Small intestine (tissue), 7 donors: ENCODE measurements at regions not wholly inside any gene's neighbourhood (a gene's known extent, or its start where the extent isn't known, plus 50 kb on each side); places are given as distances from the start of the nearest gene placed in this dataset.

Source experiments
- DNase-seq, 2 donors: peaks; one replicate each; pipeline versions ENCODE4 v3.0.0 to v3.0.0-alpha.2; 2013
- FAIRE-seq: peaks from 2 replicates; lab custom pipeline; 2012; peaks lifted over from hg19 to GRCh38; lab: Jason Lieb, UNC
- H3K27ac ChIP-seq, 3 donors: one replicate each; pipeline ENCODE4 v1.5.1; 2013; ENCODE audit warnings: low read length in 2 of 3, mild to moderate bottlenecking in 2 of 3, control low read depth in 1 of 3, inconsistent platforms in 1 of 3, low read depth in 1 of 3, moderate library complexity in 1 of 3
- H3K27me3 ChIP-seq, 3 donors: one replicate each; pipeline ENCODE4 v1.6.1; 2013; ENCODE audit warnings: low read length in 3 of 3, inconsistent platforms in 1 of 3; ENCODE audit not compliant: control insufficient read depth in 3 of 3, insufficient read depth in 3 of 3
- H3K36me3 ChIP-seq, 3 donors: one replicate each; pipeline ENCODE4 v1.6.1; 2013; ENCODE audit warnings: low read length in 3 of 3, inconsistent platforms in 1 of 3, low read depth in 1 of 3, mild to moderate bottlenecking in 1 of 3, moderate library complexity in 1 of 3; ENCODE audit not compliant: control insufficient read depth in 3 of 3, insufficient read depth in 2 of 3
- H3K4me1 ChIP-seq, 3 donors: one replicate each; pipeline ENCODE4 v1.6.1; 2013; ENCODE audit warnings: low read length in 2 of 3, inconsistent platforms in 1 of 3, low read depth in 1 of 3, mild to moderate bottlenecking in 1 of 3, moderate library complexity in 1 of 3; ENCODE audit not compliant: control insufficient read depth in 3 of 3, insufficient read depth in 2 of 3
- H3K4me3 ChIP-seq, 3 donors: one replicate each; pipeline ENCODE4 v1.5.1; 2013; ENCODE audit warnings: low read length in 3 of 3, control low read depth in 1 of 3, inconsistent platforms in 1 of 3, low read depth in 1 of 3, mild to moderate bottlenecking in 1 of 3, moderate library complexity in 1 of 3
- H3K9me3 ChIP-seq, 2 donors: one replicate each; pipeline ENCODE4 v1.6.1; 2013; ENCODE audit warnings: low read depth in 1 of 2, low read length in 1 of 2; ENCODE audit not compliant: control insufficient read depth in 2 of 2, insufficient read depth in 1 of 2
- WGBS, 3 donors: extraction: QIAGEN DNeasy Blood & Tissue Kit; methylation state at CpG; one replicate each; pipeline ENCODE4 v1.1.7; 2013; 5-methylcytosine and 5-hydroxymethylcytosine counted together
- donor health status: healthy with polysubstance abuse.
- donor health status: control.
- donor health status: control.
- donor health status: Bipolar disorder and iron deficiency.
- donor health status: healthy.

DNA sequence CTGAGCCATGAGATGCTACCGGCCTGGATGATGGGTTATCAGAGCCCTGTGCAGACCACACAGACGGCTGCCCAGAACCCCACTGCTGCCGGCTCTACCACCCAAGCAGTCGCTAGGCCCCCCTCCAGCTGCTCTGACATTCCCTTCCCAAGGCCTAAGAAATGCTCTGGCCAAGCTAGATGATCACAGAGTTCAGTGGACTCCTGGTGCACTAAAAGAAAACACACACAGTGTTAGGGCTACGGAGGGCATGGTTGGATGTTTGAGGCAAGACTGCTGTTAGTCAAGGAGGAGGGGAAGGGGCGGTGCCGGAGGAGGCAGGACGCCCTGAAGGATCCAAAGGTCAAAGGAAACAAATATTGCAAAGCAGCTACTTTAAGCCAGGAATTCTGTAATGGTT lies 174.5 kb downstream of the MYCN start:
- no peaks in the 10 kb centered on the region for H3K36me3 ChIP-seq
- no peak for FAIRE-seq
- 35 to 54% (median 52%) methylated on average over 8 of the region's 8 CpGs for WGBS, 3 donors
- H3K27me3 ChIP-seq, result no peaks in the 10 kb centered on the region
- DNase-seq, result peak; percentile 91 to 94
- H3K4me3 ChIP-seq, result no peak overlapping the region
- peaks cover 3 to 24% (median 7%) of the 10 kb centered on the region in 3 donors for H3K4me1 ChIP-seq
- no peaks in the 10 kb centered on the region for H3K9me3 ChIP-seq
- H3K27ac ChIP-seq, result peak overlapping the region; percentile 44 to 84 (median 50)

DNA sequence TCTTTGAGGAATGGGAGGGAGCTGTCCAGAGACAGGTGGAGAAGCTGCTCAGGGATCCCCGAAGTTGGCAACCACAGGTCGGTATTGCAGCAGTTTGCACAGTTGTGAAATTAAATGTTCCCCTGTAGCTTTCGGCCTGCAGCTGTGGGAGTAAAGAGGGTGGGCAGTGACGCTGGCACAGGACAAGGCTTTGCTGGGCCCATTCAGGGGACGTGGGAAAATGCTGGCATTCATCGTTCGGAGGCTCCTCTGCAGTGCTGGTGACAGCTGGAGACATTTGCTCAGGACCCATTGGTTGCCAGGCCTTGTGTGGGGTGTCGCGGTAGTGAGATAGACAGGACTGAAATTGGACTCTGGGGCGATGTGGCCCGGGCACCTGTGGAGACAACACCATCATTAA lies 173.7 kb downstream of the MYCN start:
- H3K27me3 ChIP-seq, result no peaks in the 10 kb centered on the region
- FAIRE-seq (no peak), DNase-seq (no peak)
- no peaks in the 10 kb centered on the region for H3K36me3 ChIP-seq
- WGBS, 3 donors, result 78 to 86% (median 83%) methylated on average over 11 of the region's 11 CpGs
- H3K9me3 ChIP-seq, result no peaks in the 10 kb centered on the region
- no peak overlapping the region for H3K4me3 ChIP-seq
- peak overlapping the region in 1 of 3 donors; percentile 84 for H3K27ac ChIP-seq
- peaks cover 3 to 25% (median 7%) of the 10 kb centered on the region in 3 donors for H3K4me1 ChIP-seq

DNA sequence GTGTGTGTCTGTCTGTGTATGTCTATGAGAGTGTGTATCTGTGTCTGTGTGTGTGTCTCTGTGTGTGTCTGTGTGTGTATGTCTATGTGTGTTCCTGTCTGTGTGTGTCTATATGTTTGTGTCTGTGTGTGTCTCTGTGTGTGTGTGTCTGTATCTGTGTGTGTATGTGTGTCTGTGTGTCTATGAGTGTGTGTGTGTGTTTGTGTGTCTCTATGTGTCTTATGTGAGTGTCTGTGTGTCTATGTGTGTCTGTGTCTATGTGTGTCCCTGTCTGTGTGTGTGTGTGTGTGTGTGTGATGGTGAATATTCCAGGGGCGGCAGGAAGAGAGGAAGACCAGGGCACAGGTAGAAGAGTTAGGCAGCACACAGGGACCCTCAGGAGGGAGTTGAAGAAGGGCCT lies 173.2 kb downstream of the MYCN start:
- H3K27me3 ChIP-seq, result no peaks in the 10 kb centered on the region
- FAIRE-seq, result no peak
- 93 to 100% (median 100%) methylated on average over 1 of the region's 1 CpG for WGBS, 3 donors
- no peaks in the 10 kb centered on the region for H3K9me3 ChIP-seq
- H3K4me1 ChIP-seq, result peaks cover 3 to 28% (median 7%) of the 10 kb centered on the region in 3 donors
- no peak overlapping the region for H3K27ac ChIP-seq
- no peak overlapping the region for H3K4me3 ChIP-seq
- H3K36me3 ChIP-seq, result no peaks in the 10 kb centered on the region
- no peak for DNase-seq

DNA sequence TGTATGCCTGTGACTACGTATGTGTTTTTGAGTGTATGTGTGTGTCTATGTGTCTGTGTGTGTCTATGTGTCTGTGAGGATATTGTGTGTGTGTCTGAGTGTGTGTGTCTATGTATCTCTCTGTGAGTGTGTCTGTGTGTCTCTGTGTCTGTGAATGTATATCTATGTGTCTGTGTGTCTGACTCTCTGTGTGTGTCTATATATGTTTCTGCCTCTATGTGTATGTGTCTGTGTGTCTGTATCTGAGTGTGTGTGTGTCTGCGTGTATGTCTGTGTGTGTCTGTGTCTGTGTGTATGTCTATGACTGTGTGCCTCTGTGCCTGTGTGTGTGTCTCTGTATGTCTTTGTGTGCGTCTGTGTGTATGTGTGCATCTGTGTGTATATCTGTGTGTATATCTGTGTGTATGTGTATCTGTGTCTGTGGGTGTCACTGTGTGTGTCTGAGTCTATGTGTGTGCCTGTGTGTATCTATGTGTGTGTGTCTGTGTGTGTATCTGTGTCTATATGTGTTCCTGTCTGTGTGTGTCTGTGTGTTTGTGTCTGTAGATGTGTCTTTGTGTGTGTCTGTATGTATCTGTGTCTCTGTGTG lies 172.7 kb downstream of the MYCN start:
- Histone ChIP-seq H3K36me3 (no peaks in the 10 kb centered on the region), H3K27ac (no peak overlapping the region), H3K9me3 (no peaks in the 10 kb centered on the region), H3K4me1 (peaks cover 3 to 28% (median 7%) of the 10 kb centered on the region in 3 donors), H3K4me3 (no peak overlapping the region), H3K27me3 (no peaks in the 10 kb centered on the region)
- no peak for FAIRE-seq
- DNase-seq, result no peak
- WGBS, 3 donors, result 68 to 77% (median 76%) methylated on average over 3 of the region's 3 CpGs

DNA sequence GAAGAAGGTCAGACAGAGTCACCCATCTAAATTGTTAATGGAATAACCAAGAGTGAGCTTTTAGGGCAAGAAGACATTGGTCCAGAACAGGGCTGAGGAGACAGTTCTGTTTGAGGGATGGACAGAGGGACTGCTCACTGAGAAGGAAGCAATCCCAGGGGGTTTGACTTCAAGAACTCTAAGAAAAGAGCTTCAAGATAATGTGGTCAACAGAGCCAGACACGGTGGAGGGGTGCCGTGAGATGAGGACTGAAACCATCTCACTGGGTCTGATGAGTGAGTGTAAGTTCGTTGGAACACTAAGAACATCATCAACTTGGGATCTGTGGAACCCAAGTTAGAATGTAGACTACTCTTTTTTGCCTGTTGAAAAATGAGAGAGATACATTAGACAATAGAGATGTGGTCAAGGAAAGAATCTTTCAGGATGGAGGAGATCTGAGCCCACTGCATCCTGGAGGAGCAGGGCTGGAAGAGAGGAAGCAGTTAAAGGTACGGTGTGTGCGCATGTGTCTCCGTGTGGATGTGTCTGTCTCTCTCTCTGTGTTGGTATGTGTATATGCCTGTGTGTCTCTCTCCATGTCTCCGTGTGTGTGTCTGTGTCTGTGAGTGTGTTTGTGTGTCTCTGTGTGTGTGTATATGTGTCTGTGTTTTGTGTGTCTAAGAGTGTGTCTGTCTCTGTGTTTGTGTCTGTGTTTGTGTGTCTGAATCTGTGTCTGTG lies 172.1 kb downstream of the MYCN start:
- no peak for FAIRE-seq
- 79 to 88% (median 83%) methylated on average over 7 of the region's 7 CpGs for WGBS, 3 donors
- H3K4me3 ChIP-seq, result no peak overlapping the region
- no peak overlapping the region for H3K27ac ChIP-seq
- H3K9me3 ChIP-seq, result no peaks in the 10 kb centered on the region
- no peak for DNase-seq
- no peaks in the 10 kb centered on the region for H3K27me3 ChIP-seq
- no peaks in the 10 kb centered on the region for H3K36me3 ChIP-seq
- H3K4me1 ChIP-seq, result peaks cover 3 to 28% (median 7%) of the 10 kb centered on the region in 3 donors

DNA sequence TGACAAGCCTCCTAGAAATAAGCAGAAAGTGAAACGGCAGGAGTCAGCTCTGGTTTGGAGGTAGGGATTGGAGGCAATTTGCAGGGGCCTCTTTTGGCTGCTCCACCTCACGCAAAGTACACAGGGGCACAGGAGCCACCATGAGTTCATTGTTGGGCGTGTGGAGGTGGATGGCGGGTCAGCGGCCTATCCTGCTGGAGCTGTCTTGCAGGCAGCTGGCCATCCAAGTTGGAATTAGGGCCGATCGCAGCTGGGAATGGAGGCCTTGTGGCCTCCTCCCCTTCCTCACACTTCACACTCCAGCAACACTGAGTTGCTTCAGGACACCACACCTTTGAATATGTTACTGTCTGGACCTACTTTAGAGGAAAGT lies 171.5 kb downstream of the MYCN start:
- Histone ChIP-seq H3K27me3 (no peaks in the 10 kb centered on the region), H3K9me3 (no peaks in the 10 kb centered on the region), H3K27ac (no peak overlapping the region), H3K4me1 (peaks cover 3 to 28% (median 7%) of the 10 kb centered on the region in 3 donors), H3K4me3 (no peak overlapping the region), H3K36me3 (no peaks in the 10 kb centered on the region)
- DNase-seq, result no peak
- no peak for FAIRE-seq
- 86 to 93% (median 89%) methylated on average over 7 of the region's 7 CpGs for WGBS, 3 donors

DNA sequence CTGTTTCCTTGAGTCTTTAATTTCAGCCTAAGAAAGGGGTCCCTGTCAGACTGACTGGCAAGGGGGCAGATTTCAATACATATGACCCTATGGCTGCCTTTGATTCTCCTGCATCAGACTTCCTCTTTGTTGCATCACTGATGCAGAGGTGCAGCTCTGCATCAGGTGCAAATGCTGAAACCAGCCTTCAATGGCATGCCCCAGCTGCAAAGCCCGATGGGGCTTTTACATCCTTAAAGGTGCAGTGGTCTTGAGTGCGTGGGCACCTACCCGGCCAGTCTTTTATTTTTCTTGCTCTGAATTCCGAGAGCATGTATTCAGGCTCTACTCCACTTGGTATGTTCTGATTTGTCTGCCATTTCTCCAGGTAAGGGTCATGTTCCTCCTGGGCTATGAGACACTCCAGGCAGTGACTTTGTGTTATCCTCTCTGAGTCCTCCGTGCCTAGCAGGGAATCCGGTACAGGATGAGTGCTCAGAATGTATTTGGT lies 169.5 kb downstream of the MYCN start:
- H3K27me3 ChIP-seq, result no peaks in the 10 kb centered on the region
- no peaks in the 10 kb centered on the region for H3K9me3 ChIP-seq
- no peaks in the 10 kb centered on the region for H3K36me3 ChIP-seq
- DNase-seq (no peak), FAIRE-seq (no peak)
- H3K4me3 ChIP-seq, result no peak overlapping the region
- no peak overlapping the region for H3K27ac ChIP-seq
- 86 to 89% (median 86%) methylated on average over 6 of the region's 6 CpGs for WGBS, 3 donors
- peaks cover 3 to 31% (median 3%) of the 10 kb centered on the region in 3 donors for H3K4me1 ChIP-seq

DNA sequence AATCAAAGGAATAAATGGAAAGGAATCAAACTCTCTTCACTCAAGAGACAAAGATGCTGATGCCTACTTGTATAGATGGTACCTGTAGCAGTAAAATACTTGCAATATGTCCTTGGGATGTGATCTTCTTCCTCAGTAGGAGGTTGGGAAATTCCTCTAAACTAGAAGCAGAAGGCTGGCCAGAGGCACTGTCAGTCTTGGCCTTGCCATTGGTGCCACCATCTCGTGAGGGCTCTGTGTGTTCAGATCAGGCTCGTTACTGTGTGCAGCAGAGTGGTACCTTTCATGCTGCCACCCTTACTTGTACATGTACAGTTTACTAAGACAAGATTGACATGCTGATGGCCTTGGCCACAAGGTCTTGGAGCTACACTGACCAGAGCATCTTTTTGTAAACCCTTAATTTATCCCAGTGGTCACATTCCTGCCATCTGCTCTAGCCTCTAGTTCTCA lies 169.0 kb downstream of the MYCN start:
- H3K27me3 ChIP-seq, result no peaks in the 10 kb centered on the region
- no peak for FAIRE-seq
- no peak overlapping the region for H3K4me3 ChIP-seq
- no peaks in the 10 kb centered on the region for H3K36me3 ChIP-seq
- DNase-seq, result no peak
- 80 to 88% (median 81%) methylated on average over 2 of the region's 2 CpGs for WGBS, 3 donors
- H3K9me3 ChIP-seq, result peaks cover 0 to 4% of the 10 kb centered on the region in 2 donors
- H3K4me1 ChIP-seq, result peaks cover 0 to 31% (median 0%) of the 10 kb centered on the region in 3 donors
- H3K27ac ChIP-seq, result no peak overlapping the region
